H1 (cell line): ENCODE measurements at regions not wholly inside any gene's neighbourhood (a gene's known extent, or its start where the extent isn't known, plus 50 kb on each side); places are given as distances from the start of the nearest gene placed in this dataset.

Source experiments
- CTCF ChIA-PET: fragments of 300-600 bp; sonication (Branson Sonifier 250); formaldehyde crosslinking; loops from one replicate; lab custom pipeline; 2021; ENCODE audit not compliant: partially characterized antibody; lab: Charles Lee
- POLR2A ChIA-PET: fragments of 300-600 bp; sonication (Branson Sonifier 250); formaldehyde crosslinking; loops from one replicate; lab custom pipeline; 2021; ENCODE audit warnings: inconsistent platforms; ENCODE audit not compliant: partially characterized antibody; lab: Charles Lee
- DNase-seq, 2 experiments: peaks; one replicate each; pipeline versions ENCODE4 v3.0.0 to v3.0.0-alpha.2; 2010 to 2022; ENCODE audit warnings: low spot score in 2 of 2, low read depth in 1 of 2, mixed read lengths in 1 of 2
- FAIRE-seq: peaks from 2 replicates; lab custom pipeline; 2011; peaks lifted over from hg19 to GRCh38; lab: Jason Lieb, UNC
- H2AFZ ChIP-seq: 2 replicates; pipeline ENCODE4 v1.8.1; 2012; ENCODE audit warnings: low read length, inconsistent platforms
- H2AK5ac ChIP-seq: 2 replicates; pipeline ENCODE4 v1.6.1; 2013; ENCODE audit warnings: low read depth, low read length
- H2BK120ac ChIP-seq: replicated peaks from 2 replicates; pipeline ENCODE3; 2013; ENCODE audit warnings: low read depth, low read length, inconsistent platforms
- H2BK12ac ChIP-seq: 2 replicates; pipeline ENCODE4 v1.6.1; 2013; ENCODE audit warnings: low read depth, low read length
- H2BK15ac ChIP-seq: 2 replicates; pipeline ENCODE4 v1.6.1; 2013; ENCODE audit warnings: low read length
- H2BK20ac ChIP-seq: 2 replicates; pipeline ENCODE4 v1.6.1; 2013; ENCODE audit warnings: low read length
- H2BK5ac ChIP-seq: 2 replicates; pipeline ENCODE4 v1.6.1; 2013; ENCODE audit warnings: low read depth, low read length
- H3K14ac ChIP-seq: 2 replicates; pipeline ENCODE4 v1.6.1; 2013; ENCODE audit warnings: inconsistent platforms; ENCODE audit not compliant: insufficient read length
- H3K18ac ChIP-seq: 2 replicates; pipeline ENCODE4 v1.6.1; 2013; ENCODE audit warnings: low read length; ENCODE audit errors: extremely low read depth
- H3K23ac ChIP-seq: 2 replicates; pipeline ENCODE4 v1.6.1; 2013; ENCODE audit warnings: inconsistent platforms; ENCODE audit not compliant: insufficient read length
- H3K23me2 ChIP-seq: 2 replicates; pipeline ENCODE4 v1.6.1; 2013; ENCODE audit warnings: low read depth, low read length
- H3K27ac ChIP-seq: 2 replicates; pipeline ENCODE4 v1.6.1; 2011; ENCODE audit warnings: low read depth, low read length, inconsistent platforms
- H3K27me3 ChIP-seq, 4 experiments: replicated peaks in 1 of 4; 1 replicate in 1 of 4; 2 replicates in 3 of 4; pipeline versions ENCODE4 v1.6.1 to v1.8.1; 2011 to 2013; ENCODE audit warnings: low read length in 3 of 4, mild to moderate bottlenecking in 3 of 4, inconsistent platforms in 2 of 4, mixed read lengths in 2 of 4, moderate library complexity in 1 of 4; ENCODE audit not compliant: control insufficient read depth in 3 of 4, insufficient read depth in 3 of 4; ENCODE audit errors: extremely low read depth in 1 of 4
- H3K36me3 ChIP-seq, 4 experiments: 2 replicates each; pipeline versions ENCODE4 v1.6.1 to v1.8.1; 2011 to 2013; ENCODE audit warnings: mild to moderate bottlenecking in 4 of 4, low read length in 3 of 4, moderate library complexity in 2 of 4, control low read depth in 1 of 4, inconsistent platforms in 1 of 4; ENCODE audit not compliant: insufficient read depth in 4 of 4, control insufficient read depth in 2 of 4
- H3K4ac ChIP-seq: replicated peaks from 2 replicates; pipeline ENCODE3; 2013; ENCODE audit warnings: low read length, low read depth, mixed read lengths, inconsistent platforms; ENCODE audit not compliant: insufficient read length
- H3K4me1 ChIP-seq, 4 experiments: replicated peaks in 1 of 4; 1 replicate in 1 of 4; 2 replicates in 3 of 4; pipeline versions ENCODE4 v1.6.1 to v1.8.1; 2011 to 2013; ENCODE audit warnings: low read length in 3 of 4, inconsistent platforms in 2 of 4, mixed read lengths in 1 of 4; ENCODE audit not compliant: insufficient read depth in 4 of 4, control insufficient read depth in 3 of 4
- H3K4me2 ChIP-seq, 2 experiments: 2 replicates each; pipeline versions ENCODE4 v1.6.1 to v1.8.1; 2011 to 2013; ENCODE audit warnings: low read depth in 2 of 2, low read length in 2 of 2, control low read depth in 1 of 2, inconsistent platforms in 1 of 2, mild to moderate bottlenecking in 1 of 2; ENCODE audit not compliant: insufficient read depth in 1 of 2
- H3K4me3 ChIP-seq, 4 experiments: fragments of 200-600, 300-600 bp in 1 of 4; sonication (generic), shearing (Covaris generic), sonication (Bioruptor Twin) in 1 of 4; 2 replicates each; pipeline versions ENCODE4 v1.5.1 to v1.8.1; 2011 to 2016; ENCODE audit warnings: low read length in 4 of 4, low read depth in 3 of 4, control low read depth in 2 of 4, inconsistent platforms in 2 of 4, mild to moderate bottlenecking in 2 of 4, mixed read lengths in 1 of 4, moderate library complexity in 1 of 4; ENCODE audit not compliant: insufficient read depth in 2 of 4; ENCODE audit errors: extremely low read depth in 1 of 4
- H3K56ac ChIP-seq: replicated peaks from 2 replicates; pipeline ENCODE3; 2013; ENCODE audit warnings: low read depth, mild to moderate bottlenecking, mixed read lengths, low read length, inconsistent platforms; ENCODE audit not compliant: insufficient read length
- H3K79me1 ChIP-seq: 2 replicates; pipeline ENCODE4 v1.6.1; 2013; ENCODE audit warnings: low read depth, low read length, control low read depth
- H3K79me2 ChIP-seq, 2 experiments: 2 replicates each; pipeline versions ENCODE4 v1.6.1 to v1.8.1; 2012 to 2013; ENCODE audit warnings: low read length in 2 of 2, mild to moderate bottlenecking in 2 of 2, inconsistent platforms in 1 of 2; ENCODE audit not compliant: insufficient read depth in 2 of 2, control insufficient read depth in 1 of 2
- H3K9ac ChIP-seq, 4 experiments: replicated peaks in 1 of 4; 1 replicate in 1 of 4; 2 replicates in 3 of 4; pipeline versions ENCODE4 v1.6.1 to v1.8.1; 2011 to 2013; ENCODE audit warnings: low read depth in 3 of 4, low read length in 3 of 4, control low read depth in 2 of 4, mild to moderate bottlenecking in 2 of 4, moderate library complexity in 2 of 4, inconsistent platforms in 1 of 4; ENCODE audit errors: extremely low read depth in 1 of 4
- H3K9me3 ChIP-seq, 2 experiments: 2 replicates each; pipeline versions ENCODE4 v1.6.1 to v1.8.1; 2012 to 2013; ENCODE audit warnings: mild to moderate bottlenecking in 2 of 2, moderate library complexity in 2 of 2, control low read depth in 1 of 2, inconsistent platforms in 1 of 2, low read depth in 1 of 2, low read length in 1 of 2, mixed read lengths in 1 of 2; ENCODE audit not compliant: insufficient read depth in 2 of 2
- H4K20me1 ChIP-seq, 2 experiments: replicated peaks in 1 of 2; 2 replicates each; pipeline versions ENCODE3 to v1.8.1; 2011 to 2013; ENCODE audit warnings: inconsistent platforms in 2 of 2, low read length in 2 of 2, mild to moderate bottlenecking in 1 of 2; ENCODE audit not compliant: insufficient read depth in 2 of 2, control insufficient read depth in 1 of 2
- H4K5ac ChIP-seq: 2 replicates; pipeline ENCODE4 v1.6.1; 2013; ENCODE audit warnings: low read length, low read depth, mixed read lengths, inconsistent platforms; ENCODE audit not compliant: insufficient read length
- H4K8ac ChIP-seq: 2 replicates; pipeline ENCODE4 v1.8.0; 2013; ENCODE audit warnings: mild to moderate bottlenecking, moderate library complexity, low read length, inconsistent platforms; ENCODE audit not compliant: insufficient read depth; ENCODE audit errors: extremely low read depth
- H4K91ac ChIP-seq: replicated peaks from 2 replicates; pipeline ENCODE3; 2013; ENCODE audit warnings: low read length, mixed read lengths, inconsistent platforms; ENCODE audit not compliant: insufficient read length
- FOSL1 ChIP-seq: IDR thresholded peaks from 2 replicates; pipeline ENCODE4 v1.6.1; 2011; ENCODE audit warnings: mild to moderate bottlenecking, low read depth, low read length, moderate library complexity; ENCODE audit not compliant: insufficient read depth
- SP1 ChIP-seq: IDR thresholded peaks from 2 replicates; pipeline ENCODE4 v1.6.1; 2011; ENCODE audit warnings: low read depth, low read length
- WGBS, 2 experiments: shearing (Covaris generic) in 1 of 2; methylation state at CpG; one replicate each; pipeline versions ENCODE4 v1.1.6 to v1.1.7; 2013 to 2015; ENCODE audit warnings: low lambda C conversion rate in 2 of 2, mixed read lengths in 2 of 2, inconsistent platforms in 1 of 2, low coverage in 1 of 2, missing lambda C conversion rate in 1 of 2; ENCODE audit not compliant: insufficient replicate concordance in 2 of 2, insufficient coverage in 1 of 2, insufficient read length in 1 of 2; ENCODE audit errors: extremely low coverage in 1 of 2, missing lambda C conversion rate in 1 of 2; 5-methylcytosine and 5-hydroxymethylcytosine counted together

GRCh38 chr13:49859560-49859959 is 67.1 kb upstream of the KPNA3 start:
- Histone ChIP-seq H2AFZ (no peak overlapping the region), H3K4me1 (no peaks in the 10 kb centered on the region), H3K36me3 (no peaks in the 10 kb centered on the region; a peak in 1 of 8 replicates), H2AK5ac (no peak overlapping the region), H3K79me1 (no peaks in the 10 kb centered on the region), H2BK15ac (no peak overlapping the region), H3K9me3 (peaks cover 11 to 16% of the 10 kb centered on the region in 2 experiments; a peak in 3 of 4 replicates), H4K5ac (no peak overlapping the region), H3K79me2 (no peaks in the 10 kb centered on the region), H3K27me3 (no peaks in the 10 kb centered on the region), H3K4me3 (no peak overlapping the region), H3K4me2 (no peak overlapping the region), H2BK20ac (no peak overlapping the region), H3K9ac (no peak overlapping the region), H3K27ac (no peak overlapping the region), H3K18ac (no peak overlapping the region), H4K8ac (no peak overlapping the region), H2BK12ac (no peak overlapping the region), H4K91ac (no peak overlapping the region), H3K23me2 (no peaks in the 10 kb centered on the region), H3K4ac (no peak overlapping the region), H3K14ac (no peak overlapping the region), H3K23ac (no peak overlapping the region), H3K56ac (no peak overlapping the region), H2BK120ac (no peak overlapping the region), H4K20me1 (no peaks in the 10 kb centered on the region), H2BK5ac (no peak overlapping the region)
- POLR2A ChIA-PET = no interaction called here
- WGBS, 2 experiments = 98% methylated on average over 5 of the region's 5 CpGs; no CpG with 5 or more reads in 1 of the 2 experiments
- FAIRE-seq = no peak
- TF ChIP-seq SP1 (no peak), FOSL1 (no peak)
- DNase-seq = no peak
- CTCF ChIA-PET = interaction anchor here (2.4 kb wide), 1 partner anchor 10 kb away, joined by 10 read pairs; no protein-coding TSS in a partner anchor
